ENCODE measurements at regions not wholly inside any gene's neighbourhood (a gene's known extent, or its start where the extent isn't known, plus 50 kb on each side); places are given as distances from the start of the nearest gene placed in this dataset.

DNA sequence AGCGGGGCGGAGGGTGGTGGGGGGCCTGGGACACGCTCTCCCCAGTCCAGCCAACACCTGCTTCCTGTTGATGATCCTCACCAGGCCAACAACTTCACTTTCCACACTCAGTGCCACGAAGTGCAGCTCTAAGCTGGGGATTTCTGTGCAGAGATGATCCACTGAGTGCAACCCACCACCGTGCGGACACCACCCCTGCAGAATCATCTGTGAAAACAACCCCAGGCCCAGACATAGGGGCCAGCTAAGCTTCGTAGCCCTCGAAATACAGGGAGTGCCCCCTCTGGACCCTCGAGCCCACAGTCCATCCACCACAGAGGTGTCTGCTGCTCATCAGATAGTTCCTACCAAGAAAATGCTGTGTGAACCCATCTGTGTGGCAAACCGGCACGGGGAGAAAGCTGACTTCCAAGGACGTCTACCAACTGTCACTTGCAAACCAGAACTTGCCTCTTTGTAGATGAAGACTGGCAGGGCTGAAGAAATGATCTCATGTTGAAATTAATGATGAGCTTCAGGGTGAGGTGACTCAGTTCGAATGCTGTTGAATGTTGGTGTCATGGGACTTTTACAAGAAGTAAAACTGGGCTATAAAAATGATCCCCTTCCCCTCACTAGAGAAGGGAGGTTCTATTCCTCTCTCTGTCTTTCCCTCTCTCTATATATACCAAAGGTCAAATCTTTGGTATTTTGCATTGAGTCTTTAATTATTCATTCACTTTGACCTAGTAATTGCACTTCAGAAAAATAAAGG is 73.4 kb downstream of the MYEOV start:
- no peaks in the 10 kb centered on the region for H3K27me3 ChIP-seq (ENCODE audit: control insufficient read depth in 1 of 2, insufficient read depth in 2 of 2, low read length in 2 of 2)
- H3K9me3 ChIP-seq (ENCODE audit: control insufficient read depth in 1 of 2, insufficient read depth in 1 of 2, low read length in 2 of 2), result no peaks in the 10 kb centered on the region
- Mint-ChIP-seq H3K4me1 (ENCODE audit: low read depth) (no peaks in the 10 kb centered on the region), H3K27ac (no peak overlapping the region), H3K9me3 (peaks cover 2% of the 10 kb centered on the region), H3K27me3 (no peaks in the 10 kb centered on the region), H3K36me3 (ENCODE audit: low read depth) (no peaks in the 10 kb centered on the region), H3K4me3 (no peak overlapping the region)
- no peaks in the 10 kb centered on the region for H3K4me1 ChIP-seq (ENCODE audit: insufficient read depth, low read length)
- ChIA-PET CTCF (no interaction called here), POLR2A (interaction anchor here (1.3 kb wide), 1 partner anchor 20 kb away, joined by 3 read pairs; no protein-coding TSS in a partner anchor)
- DNase-seq, result peak in 1 of 14 experiments; percentile 2
- TF ChIP-seq, protein P1, sequence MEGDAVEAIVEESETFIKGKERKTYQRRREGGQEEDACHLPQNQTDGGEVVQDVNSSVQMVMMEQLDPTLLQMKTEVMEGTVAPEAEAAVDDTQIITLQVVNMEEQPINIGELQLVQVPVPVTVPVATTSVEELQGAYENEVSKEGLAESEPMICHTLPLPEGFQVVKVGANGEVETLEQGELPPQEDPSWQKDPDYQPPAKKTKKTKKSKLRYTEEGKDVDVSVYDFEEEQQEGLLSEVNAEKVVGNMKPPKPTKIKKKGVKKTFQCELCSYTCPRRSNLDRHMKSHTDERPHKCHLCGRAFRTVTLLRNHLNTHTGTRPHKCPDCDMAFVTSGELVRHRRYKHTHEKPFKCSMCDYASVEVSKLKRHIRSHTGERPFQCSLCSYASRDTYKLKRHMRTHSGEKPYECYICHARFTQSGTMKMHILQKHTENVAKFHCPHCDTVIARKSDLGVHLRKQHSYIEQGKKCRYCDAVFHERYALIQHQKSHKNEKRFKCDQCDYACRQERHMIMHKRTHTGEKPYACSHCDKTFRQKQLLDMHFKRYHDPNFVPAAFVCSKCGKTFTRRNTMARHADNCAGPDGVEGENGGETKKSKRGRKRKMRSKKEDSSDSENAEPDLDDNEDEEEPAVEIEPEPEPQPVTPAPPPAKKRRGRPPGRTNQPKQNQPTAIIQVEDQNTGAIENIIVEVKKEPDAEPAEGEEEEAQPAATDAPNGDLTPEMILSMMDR (IDR thresholded peaks at IDR 0.05), result no peak
- intact Hi-C loops (cut with DNase I, micrococcal nuclease), result no loop called here
- no peak overlapping the region for H3K4me3 ChIP-seq (ENCODE audit: low read length)
- no peak overlapping the region for H3K27ac ChIP-seq (ENCODE audit: low read depth in 1 of 2, low read length in 2 of 2)
- H3K36me3 ChIP-seq (ENCODE audit: insufficient read depth, low read length), result no peaks in the 10 kb centered on the region
- no peak for ATAC-seq (ENCODE audit: poor library complexity)

DNA sequence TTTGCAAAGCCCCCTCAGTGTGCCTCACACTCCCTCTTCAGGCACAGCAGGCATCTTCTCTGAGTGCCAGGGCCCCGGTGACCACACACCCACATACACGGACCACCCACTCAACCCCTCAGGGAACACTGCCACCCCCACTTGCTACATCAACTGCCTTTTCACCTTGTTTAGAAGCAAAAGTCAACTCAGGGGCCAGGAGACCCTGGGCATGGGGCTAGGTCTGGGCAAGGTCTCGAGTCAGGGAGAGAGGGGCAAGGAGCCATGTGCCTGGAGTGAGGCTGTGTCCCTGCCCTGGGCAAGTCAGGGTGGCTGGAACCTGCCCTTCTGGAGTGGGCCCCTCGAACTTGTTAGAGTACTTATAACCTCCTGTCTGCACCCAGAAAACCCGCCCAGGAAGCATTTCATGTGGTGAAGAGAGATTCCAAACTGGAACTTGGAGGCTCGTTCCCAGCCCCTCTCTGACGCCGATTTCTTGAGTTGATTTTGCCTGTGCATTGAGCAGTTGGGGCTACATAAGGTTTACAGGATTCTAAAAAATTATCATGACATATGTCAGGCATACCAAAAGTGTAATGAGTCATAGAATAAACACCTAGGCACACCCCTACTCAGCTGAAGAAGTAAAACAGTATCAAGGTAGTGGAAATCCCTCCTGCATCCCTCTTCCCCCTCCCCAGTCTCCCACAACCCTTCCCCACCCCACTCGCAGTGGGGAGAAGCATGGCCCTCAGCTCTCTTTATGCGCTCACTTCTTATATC is 74.3 kb downstream of the MYEOV start:
- H3K36me3 ChIP-seq (ENCODE audit: insufficient read depth, low read length), result no peaks in the 10 kb centered on the region
- Mint-ChIP-seq H3K4me3 (no peak overlapping the region), H3K9me3 (peaks cover 2% of the 10 kb centered on the region), H3K4me1 (ENCODE audit: low read depth) (no peaks in the 10 kb centered on the region), H3K27me3 (no peaks in the 10 kb centered on the region), H3K36me3 (ENCODE audit: low read depth) (no peaks in the 10 kb centered on the region), H3K27ac (no peak overlapping the region)
- POLR2A ChIA-PET, result no interaction called here
- no peaks in the 10 kb centered on the region for H3K9me3 ChIP-seq (ENCODE audit: control insufficient read depth in 1 of 2, insufficient read depth in 1 of 2, low read length in 2 of 2)
- CTCF ChIA-PET, result no interaction called here
- TF ChIP-seq, protein P1 (IDR thresholded peaks at IDR 0.05), result no peak
- no peaks in the 10 kb centered on the region for H3K27me3 ChIP-seq (ENCODE audit: control insufficient read depth in 1 of 2, insufficient read depth in 2 of 2, low read length in 2 of 2)
- DNase-seq (no peak), ATAC-seq (ENCODE audit: poor library complexity) (no peak)
- H3K4me3 ChIP-seq (ENCODE audit: low read length), result no peak overlapping the region
- H3K4me1 ChIP-seq (ENCODE audit: insufficient read depth, low read length), result no peaks in the 10 kb centered on the region
- intact Hi-C loops (cut with DNase I, micrococcal nuclease), result no loop called here
- H3K27ac ChIP-seq (ENCODE audit: low read depth in 1 of 2, low read length in 2 of 2), result no peak overlapping the region

DNA sequence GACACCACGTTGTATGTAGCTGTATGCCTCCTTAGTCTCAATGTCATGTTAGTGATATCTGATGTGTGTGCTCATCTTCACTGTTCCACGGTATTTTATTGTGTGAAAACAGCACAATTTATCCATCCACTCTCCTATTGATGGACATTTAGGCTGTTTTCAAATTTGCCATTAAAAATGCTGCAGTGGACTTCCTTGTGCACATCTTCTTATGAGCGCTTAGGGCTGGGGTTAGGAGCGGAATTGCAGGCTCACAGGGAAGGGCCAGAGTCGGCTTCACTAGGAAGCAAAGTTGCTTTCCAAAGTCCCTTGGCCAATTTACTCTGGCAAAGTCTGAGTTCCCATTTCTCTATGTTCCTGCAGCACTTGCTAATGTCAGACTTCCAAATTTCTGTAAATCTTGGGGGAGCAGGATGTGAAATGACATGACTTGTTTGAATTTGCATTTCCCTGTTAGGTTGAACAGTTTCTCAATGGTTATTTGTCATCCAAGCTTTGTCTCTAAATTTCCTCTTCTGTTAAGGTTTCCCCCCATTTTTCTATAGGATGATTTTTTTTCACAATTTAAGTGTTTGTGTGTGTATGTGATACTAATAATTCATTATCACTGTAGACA is 75.4 kb downstream of the MYEOV start:
- H3K9me3 ChIP-seq (ENCODE audit: control insufficient read depth in 1 of 2, insufficient read depth in 1 of 2, low read length in 2 of 2), result no peaks in the 10 kb centered on the region
- H3K4me1 ChIP-seq (ENCODE audit: insufficient read depth, low read length), result no peaks in the 10 kb centered on the region
- Mint-ChIP-seq H3K27ac (no peak overlapping the region), H3K4me3 (no peak overlapping the region), H3K9me3 (peaks cover 2% of the 10 kb centered on the region), H3K36me3 (ENCODE audit: low read depth) (no peaks in the 10 kb centered on the region), H3K27me3 (no peaks in the 10 kb centered on the region), H3K4me1 (ENCODE audit: low read depth) (peaks cover 4% of the 10 kb centered on the region)
- POLR2A ChIA-PET, result no interaction called here
- no peak overlapping the region for H3K4me3 ChIP-seq (ENCODE audit: low read length)
- no peaks in the 10 kb centered on the region for H3K36me3 ChIP-seq (ENCODE audit: insufficient read depth, low read length)
- H3K27ac ChIP-seq (ENCODE audit: low read depth in 1 of 2, low read length in 2 of 2), result no peak overlapping the region
- intact Hi-C loops (cut with DNase I, micrococcal nuclease), result no loop called here
- H3K27me3 ChIP-seq (ENCODE audit: control insufficient read depth in 1 of 2, insufficient read depth in 2 of 2, low read length in 2 of 2), result no peaks in the 10 kb centered on the region
- ATAC-seq (ENCODE audit: poor library complexity), result no peak
- CTCF ChIA-PET, result no interaction called here
- no peak for DNase-seq
- TF ChIP-seq, protein P1 (IDR thresholded peaks at IDR 0.05), result no peak
